Fibroblast of lung (primary cell): ENCODE measurements at regions not wholly inside any gene's neighbourhood (a gene's known extent, or its start where the extent isn't known, plus 50 kb on each side); places are given as distances from the start of the nearest gene placed in this dataset.

ENCODE experiments used
- EZH2 ChIP-seq: IDR thresholded peaks from 2 replicates; pipeline ENCODE4 v1.5.1; 2012; ENCODE audit warnings: low read length, control low read depth, mild to moderate bottlenecking; ENCODE audit errors: missing control alignments
- TF ChIP-seq, protein P1 (sequence below), 2 donors: IDR thresholded peaks in 1 of 2; conservative IDR thresholded peaks in 1 of 2; 1 replicate in 1 of 2; 2 replicates in 1 of 2; pipeline ENCODE4 v1.5.1; 2011 to 2012; ENCODE audit warnings: low read length in 2 of 2, control low read depth in 1 of 2, inconsistent platforms in 1 of 2, low read depth in 1 of 2, mild to moderate bottlenecking in 1 of 2

DNA sequence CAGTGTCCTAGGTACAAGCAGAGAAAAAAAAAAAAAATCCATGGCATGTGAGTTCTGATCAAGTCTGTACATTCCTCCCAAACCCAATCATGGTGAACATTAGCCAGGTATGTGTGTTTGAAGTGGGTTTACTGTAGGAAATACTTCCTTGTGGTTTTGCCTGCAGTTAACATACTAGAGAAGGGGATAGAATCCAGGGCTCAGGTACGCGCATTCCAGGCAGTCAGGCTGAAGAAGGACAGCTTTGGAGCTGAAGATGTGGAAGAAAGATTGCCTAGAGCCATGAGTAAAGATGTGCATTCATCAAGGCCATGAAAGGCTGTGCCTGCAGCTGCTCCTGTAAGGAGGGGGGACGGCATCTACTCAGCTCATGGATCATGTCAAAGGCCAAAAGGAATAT lies 88.2 kb upstream of the NTF3 start:
- TF ChIP-seq, protein P1, sequence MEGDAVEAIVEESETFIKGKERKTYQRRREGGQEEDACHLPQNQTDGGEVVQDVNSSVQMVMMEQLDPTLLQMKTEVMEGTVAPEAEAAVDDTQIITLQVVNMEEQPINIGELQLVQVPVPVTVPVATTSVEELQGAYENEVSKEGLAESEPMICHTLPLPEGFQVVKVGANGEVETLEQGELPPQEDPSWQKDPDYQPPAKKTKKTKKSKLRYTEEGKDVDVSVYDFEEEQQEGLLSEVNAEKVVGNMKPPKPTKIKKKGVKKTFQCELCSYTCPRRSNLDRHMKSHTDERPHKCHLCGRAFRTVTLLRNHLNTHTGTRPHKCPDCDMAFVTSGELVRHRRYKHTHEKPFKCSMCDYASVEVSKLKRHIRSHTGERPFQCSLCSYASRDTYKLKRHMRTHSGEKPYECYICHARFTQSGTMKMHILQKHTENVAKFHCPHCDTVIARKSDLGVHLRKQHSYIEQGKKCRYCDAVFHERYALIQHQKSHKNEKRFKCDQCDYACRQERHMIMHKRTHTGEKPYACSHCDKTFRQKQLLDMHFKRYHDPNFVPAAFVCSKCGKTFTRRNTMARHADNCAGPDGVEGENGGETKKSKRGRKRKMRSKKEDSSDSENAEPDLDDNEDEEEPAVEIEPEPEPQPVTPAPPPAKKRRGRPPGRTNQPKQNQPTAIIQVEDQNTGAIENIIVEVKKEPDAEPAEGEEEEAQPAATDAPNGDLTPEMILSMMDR (conservative IDR thresholded peaks at IDR 0.05 in 1 of 2, IDR thresholded peaks at IDR 0.05 in 1 of 2; ENCODE audit: low read depth in 1 of 2, low read length in 2 of 2): no peak
- TF ChIP-seq EZH2: no peak
